GM18909 (cell line): ENCODE measurements at regions not wholly inside any gene's neighbourhood (a gene's known extent, or its start where the extent isn't known, plus 50 kb on each side); places are given as distances from the start of the nearest gene placed in this dataset.
"Not testable (repeated sequence)": the region's sequence is repeated elsewhere in the genome, so short reads cannot be mapped to it uniquely, and the experiment has no call there.

Experiments used
- ATAC-seq: cut with Tn5 transposase; IDR thresholded peaks from one replicate; pipeline ENCODE4 v1.9.1; 2021; ENCODE audit warnings: mild to moderate bottlenecking; ENCODE audit not compliant: unreplicated experiment, poor library complexity

DNA sequence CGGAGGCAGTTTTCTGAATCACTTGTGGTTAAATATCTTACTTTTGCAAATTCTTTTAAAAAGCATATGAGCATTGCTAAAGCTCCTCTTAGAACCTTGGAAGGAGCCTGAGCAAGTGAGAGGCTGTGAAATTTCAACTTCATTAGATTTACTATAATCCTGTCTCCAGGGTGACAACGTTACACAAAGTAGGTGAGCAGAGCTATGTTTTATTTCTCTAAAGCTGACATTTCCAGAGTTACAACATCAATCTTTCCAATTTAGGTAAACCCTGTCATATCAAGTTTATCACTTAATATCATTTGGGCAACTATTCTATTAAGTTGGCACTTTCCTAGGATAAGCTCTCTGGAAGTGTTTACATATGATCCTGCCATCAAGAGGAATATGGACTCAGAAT, 544.9 kb upstream of the CBLB start:
- ATAC-seq, result no peak

DNA sequence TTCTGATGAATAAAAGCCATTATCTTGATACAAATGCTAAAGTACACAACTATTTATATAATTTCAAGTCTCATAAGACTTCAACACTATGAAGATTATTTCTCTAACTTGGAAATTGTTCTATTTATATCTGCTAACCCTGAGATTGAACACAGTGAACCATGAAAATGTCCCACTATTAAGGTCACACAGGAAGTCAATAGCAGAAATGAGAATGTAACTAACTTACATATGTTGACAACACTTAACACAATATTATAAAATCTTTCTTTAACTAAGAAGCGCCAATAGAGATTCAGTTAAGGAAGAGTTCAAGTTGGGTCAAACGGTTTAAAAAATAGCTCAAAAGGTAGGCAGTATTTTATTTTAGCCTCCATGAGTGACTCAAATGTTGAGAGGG, 551.8 kb upstream of the CBLB start:
- no peak for ATAC-seq

DNA sequence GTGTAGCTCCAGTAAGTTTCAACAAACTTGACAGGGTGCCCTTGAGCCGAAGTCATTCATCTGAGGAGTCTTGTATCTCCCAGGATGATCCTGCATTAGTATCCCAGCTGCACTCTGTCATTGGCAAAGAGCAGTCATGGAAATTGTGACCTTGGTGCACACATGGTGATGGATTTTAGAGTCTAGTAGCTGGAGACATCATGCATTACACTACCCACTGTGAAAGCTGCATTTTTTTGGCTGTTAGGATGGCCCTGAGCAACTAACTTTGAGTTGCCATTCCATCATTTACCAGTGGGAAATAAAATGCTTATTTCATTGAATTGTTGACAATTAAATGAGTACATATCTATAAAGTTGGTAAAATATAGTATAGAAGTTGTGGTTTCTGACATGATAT, 552.6 kb upstream of the CBLB start:
- ATAC-seq, result no peak

DNA sequence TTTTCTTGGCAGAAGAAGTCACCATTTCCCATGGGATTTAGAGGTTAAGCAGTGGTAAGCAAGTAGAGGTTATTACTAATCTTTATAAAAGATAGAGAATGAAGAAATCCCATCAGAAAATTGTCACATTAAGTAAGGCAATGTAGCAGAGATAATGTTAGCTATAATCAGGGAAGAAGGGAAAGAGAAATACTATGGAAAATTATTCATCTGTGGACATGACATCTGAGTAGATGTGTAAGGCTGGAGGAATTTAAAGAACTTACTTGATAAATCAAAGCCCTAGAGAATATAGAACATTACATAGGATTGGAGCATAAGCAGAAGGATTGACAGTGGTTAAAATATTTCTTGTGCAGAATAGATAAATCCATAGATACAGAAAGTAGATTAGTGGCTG, 553.1 kb upstream of the CBLB start:
- no peak for ATAC-seq

DNA sequence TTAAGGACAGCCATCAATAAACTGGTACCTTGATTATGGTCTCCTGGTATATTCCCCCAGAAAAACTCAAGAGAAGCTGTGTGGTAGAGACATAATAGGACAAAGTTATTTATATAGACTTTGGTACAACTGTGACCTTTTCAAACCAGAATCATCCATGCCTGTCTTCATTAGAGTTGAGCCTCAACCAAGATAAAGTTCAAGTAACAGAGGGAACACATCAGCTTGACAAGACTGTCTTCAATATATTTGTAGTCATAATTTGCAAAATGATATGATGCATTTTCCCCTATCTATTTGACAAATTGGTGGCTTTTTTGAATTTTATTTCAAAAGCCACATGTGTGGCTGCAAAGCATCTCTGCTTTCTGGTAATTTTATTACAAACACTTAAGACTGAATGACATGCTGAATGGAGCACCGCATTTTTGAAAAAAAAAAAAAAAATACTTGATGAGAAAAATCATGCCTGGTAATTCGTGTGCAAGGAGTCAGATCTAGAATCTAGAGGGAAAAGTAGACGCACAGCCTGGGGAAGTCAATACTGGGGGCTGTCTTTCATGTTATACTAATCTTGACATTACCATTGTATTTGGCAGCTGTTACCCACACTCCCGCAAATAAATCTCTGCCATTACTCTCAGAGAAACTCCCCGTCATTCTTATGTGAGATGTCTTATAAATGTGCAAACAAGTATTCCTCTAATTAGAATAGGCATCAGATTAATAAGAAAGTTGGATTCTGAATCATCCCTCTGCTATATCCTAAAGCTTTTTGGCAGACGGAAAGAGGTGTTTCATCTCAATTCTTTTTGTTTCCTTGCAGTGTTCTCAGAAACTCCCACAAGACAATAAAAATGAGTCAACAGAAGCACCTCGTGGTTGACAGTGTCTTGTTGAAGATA, 554.8 kb upstream of the CBLB start:
- ATAC-seq, result no peak

- no peak for ATAC-seq
These were observed 556.2 kb upstream of the CBLB start for GRCh38 chr3:106425026-106425425.

GRCh38 chr3:106425916-106426315, 557.1 kb upstream of the CBLB start:
- no peak for ATAC-seq

- ATAC-seq, result no peak
These were observed 559.8 kb upstream of the CBLB start for GRCh38 chr3:106428565-106428994.

DNA sequence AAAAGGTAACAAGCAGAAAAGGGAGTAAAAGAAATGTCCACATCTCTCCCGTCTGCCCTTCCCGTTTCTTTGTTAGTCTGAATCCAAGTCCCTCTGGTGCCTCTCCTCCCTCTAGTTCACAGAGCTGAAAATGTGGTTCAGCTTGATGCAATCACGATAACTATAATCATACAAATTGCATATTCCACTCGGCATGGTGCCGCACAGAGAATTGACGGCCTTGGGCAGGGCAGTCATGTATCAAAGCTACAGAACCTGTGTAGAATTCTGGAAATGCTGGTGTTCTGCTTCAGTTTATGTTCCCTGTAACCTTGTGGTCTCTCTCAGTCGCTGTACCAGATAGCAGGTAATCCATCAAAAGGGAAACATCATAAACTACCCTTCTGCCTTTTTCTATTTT, 562.9 kb upstream of the CBLB start:
- ATAC-seq, result no peak

DNA sequence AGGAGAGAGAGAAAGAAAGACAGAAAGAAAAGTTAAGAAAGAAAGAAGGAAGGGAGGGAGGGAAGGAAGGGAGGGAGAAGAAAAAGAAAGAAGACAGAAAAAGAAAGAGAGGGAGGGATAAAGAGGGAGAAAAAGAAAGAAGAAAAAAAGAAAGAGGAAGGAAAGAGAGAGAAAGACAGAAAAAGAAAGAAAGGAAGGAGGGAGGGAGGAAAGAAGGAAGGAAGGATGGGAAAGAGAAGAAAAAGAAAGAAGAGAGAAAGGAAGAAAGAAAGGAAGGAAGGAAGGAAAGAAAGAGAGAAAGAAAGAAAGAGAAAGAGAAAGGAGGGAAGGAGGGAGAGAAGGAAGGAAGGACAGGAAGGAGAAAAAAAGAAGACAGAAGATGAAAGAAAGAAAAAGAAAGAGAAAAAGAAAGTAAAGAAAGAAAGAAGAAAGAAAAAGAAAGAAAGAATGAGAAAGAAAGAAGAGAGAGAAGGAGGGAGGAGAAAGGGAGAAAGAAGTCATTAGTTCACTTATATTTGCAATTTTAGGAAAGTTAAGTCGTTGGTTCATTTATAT, 567.2 kb upstream of the CBLB start:
- ATAC-seq, result no peak

DNA sequence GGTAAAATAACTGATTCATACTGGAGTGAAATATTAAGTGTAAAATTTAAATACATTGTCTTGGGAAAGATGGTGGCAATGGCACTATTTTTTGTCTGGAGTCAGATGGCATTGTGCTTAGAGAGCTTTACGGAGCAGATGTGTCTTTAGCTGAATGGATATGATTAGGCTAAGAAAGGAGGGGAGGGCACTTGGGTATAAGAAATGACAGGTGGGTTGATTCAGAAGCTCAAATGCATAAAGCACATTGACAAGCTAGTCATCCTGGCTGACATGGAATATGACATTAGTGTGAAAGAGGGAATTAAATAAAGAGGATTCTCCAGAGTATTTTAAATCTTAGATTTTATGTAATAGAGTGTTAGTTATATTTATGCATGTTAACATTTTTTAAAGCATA, 570.1 kb upstream of the CBLB start:
- ATAC-seq, result no peak

DNA sequence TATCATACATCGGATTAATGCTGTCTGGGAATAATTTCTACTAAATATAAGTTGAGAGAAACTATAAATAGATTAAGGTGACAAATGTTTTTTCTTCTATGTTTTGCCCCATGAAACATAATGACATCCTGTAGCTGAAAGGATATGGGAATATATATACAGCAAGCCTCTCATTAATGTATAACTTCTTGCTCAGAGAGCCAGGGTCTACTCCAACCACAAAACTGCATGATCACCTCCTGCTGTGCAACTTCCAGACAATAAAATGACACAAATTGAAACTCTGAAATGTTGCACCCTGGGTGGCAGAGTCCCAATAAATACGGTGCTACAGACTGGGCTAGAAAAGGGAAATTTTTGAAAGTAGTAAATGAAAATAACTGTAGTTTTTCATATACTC, 571.9 kb upstream of the CBLB start:
- peak; percentile 84 for ATAC-seq

- ATAC-seq, result no peak
These were observed 577.5 kb upstream of the CBLB start for GRCh38 chr3:106446271-106446670.

DNA sequence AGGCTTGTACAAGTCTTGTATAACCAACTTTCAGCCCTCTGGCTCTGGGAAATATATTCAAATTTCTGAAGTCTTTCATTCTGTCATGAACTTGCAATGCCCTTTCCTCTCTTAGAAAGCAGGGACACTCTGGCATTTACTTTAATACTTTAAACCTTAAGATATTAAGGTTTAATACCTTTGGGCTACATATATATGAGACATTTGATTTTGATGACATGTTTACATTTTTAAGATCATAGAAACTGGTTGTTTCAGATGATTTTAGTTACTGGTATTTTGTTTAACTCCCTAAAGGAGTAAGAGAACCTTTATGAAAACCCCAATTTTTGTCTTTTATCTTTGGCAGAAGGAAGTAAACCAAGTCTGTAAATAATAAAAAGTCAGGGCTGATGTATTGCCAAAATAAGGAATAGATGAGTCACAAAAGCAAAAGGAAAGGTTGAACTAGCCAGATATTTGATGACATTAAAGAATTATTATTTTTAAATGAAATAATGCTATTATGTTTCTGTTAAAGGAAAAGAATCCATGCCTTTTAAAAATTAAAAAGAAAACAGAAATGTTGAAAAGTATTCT, 579.0 kb upstream of the CBLB start:
- no peak for ATAC-seq

DNA sequence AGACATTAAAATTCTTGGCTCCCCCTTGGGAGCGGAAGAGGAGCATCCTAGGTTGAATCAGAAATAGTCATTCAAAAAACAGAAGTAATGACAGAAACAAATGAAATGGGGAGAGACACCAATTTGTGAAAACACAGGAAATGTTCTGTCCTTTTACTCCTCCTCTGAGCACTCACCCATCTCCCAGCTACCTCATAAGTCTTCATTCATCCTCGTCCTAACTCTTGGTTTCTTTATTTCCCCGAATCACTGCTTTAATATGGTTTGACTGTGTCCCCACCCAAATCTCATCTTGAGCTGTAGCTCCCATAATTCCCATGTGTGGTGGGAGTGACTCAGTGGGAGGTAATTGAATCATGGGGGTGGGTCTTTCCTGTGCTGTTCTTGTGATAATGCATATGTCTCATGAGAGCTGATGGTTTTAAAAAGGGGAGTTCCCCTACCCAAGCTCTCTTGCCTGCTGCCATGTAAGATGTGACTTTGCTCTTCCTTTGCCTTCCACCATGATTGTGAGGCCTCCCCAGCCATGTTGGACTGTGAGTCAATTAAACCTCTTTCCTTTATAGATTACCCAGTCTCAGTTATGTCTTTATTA, 579.7 kb upstream of the CBLB start:
- ATAC-seq, result not testable (repeated sequence)

DNA sequence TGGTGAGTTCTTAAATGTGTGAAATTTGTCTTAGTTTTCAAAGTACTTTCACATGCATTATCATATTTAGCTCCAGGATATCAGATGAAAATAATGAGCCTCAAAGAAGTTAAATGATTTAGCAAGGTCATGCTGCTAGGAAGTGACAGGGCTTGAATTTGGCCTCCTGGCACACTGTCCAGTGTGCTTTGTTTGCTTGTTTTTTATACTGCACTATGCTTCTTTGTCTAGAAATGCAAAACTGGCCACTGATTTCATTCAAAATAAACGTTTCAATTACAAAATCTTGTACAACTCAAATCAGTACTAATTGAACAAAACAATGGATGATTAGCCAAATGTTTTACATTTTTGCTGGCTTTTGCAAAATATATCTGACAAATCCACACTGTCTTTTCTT, 583.3 kb upstream of the CBLB start:
- no peak for ATAC-seq

DNA sequence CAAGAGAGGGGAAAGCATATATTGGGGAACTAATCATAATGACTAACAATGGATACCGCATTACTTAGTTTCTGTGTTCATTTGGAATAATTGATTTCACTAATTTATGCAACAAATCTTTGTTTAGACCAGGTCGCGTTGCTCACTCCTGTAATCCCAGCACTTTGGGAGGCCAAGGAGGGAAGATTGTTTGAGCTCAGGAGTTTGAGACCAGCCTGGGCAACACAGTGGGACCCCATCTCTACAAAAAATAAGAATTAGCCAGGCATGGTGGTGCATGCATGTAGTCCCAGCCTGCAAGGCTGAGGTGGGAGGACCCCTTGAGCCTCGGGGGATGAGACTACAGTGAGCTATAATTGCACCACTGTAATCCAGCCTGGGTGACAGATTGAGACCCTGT, 585.7 kb upstream of the CBLB start:
- ATAC-seq, result no peak

DNA sequence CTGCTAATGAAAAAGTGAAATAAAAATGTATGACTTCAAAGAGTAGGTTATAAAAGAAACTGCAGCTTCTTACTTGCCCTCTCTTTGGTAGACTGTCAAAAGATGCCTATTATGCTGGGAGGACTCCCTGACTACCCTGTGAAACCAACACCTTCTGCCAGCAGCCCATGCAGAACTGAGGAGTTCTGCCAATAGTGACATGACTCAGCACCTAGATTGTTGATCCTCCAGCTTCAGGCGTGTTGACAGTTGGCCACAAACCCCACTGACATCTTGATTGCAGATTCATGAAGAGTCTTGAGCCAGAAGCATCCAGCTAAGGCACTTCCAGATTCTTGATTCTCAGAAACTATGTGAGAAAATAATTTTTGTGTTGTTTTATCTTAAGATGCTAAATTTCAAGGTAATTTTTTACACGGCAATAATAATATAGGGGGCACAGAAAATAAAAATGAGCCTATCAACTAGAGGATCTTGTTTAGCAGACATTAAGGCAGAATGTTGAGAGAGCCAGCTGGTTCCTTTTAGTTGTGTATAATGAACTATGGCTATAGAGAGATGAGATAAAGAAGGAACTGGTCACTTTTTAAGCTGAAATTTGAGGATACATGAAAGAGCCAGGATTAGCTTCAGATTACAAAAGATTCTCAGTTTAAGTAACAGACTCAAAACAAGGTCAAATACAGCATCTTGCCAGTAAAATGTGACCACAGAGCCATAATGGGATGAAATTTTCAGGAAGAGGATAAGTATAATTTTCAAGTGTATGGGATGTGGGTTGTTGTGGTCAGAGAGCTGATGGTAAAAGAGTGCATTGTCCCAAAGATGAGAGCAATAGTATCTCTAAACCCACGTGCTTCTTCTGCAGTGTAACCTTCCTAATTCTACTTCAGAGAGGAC, 588.7 kb upstream of the CBLB start:
- peak; percentile 99 for ATAC-seq

GRCh38 chr3:106458952-106459351, 590.1 kb upstream of the CBLB start:
- no peak for ATAC-seq

DNA sequence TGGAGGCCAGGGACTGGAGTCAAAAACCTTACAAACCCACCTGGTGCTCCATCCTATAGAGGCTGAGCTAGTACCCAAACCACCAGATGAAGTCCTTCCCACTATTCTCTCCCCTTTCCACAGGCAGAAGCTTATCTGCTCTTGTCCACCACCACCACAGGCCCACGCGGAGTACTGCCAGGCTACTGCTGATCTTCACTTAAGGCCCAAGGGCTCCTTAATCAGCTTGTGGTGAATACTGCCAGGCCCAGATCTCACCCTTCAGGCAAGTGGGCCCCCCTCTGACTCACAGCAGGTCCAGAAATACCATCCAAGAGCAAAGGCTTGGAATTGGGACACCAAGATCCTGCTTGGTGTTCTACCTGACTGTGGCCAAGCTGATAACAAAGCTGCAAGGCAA, 598.1 kb upstream of the CBLB start:
- ATAC-seq, result no peak
